ENCODE measurements at regions not wholly inside any gene's neighbourhood (a gene's known extent, or its start where the extent isn't known, plus 50 kb on each side); places are given as distances from the start of the nearest gene placed in this dataset.

DNA sequence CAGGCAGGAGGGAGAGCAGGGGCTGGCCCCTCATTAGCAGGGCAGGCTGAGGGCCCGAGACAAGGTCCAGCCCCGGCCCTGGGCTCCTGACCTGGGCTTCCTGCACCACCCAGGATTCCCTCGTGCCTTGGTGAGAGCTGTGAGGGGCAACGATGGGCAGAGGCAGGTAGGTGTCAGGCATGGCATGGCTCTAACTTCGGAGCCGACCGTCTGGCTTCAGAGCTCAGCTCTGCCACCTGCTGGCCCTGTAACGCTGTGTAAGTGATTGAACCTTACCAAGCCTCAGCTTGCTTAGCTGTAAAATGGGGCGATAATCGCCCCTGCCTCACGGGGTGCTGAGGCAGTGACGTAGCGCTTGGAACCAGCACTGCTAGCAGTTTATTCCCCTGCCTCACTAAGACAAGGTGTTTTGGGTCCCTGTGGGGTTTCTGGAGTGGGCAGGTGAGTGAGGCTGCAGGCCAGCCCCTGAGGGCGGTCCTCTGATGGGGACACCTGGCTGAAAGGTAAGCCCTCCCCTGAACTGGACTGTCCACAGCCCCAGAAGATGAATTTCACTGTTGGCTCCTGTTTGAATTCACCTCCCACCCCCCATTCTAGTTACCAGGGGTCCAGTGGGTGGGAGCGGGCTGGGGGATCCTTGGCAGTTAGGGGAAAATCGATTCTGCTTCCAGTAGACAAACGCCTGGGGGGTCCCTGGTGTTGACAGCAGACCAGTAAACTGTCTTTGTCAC lies 184.8 kb upstream of the GSE1 start:
- TF ChIP-seq, protein P1, sequence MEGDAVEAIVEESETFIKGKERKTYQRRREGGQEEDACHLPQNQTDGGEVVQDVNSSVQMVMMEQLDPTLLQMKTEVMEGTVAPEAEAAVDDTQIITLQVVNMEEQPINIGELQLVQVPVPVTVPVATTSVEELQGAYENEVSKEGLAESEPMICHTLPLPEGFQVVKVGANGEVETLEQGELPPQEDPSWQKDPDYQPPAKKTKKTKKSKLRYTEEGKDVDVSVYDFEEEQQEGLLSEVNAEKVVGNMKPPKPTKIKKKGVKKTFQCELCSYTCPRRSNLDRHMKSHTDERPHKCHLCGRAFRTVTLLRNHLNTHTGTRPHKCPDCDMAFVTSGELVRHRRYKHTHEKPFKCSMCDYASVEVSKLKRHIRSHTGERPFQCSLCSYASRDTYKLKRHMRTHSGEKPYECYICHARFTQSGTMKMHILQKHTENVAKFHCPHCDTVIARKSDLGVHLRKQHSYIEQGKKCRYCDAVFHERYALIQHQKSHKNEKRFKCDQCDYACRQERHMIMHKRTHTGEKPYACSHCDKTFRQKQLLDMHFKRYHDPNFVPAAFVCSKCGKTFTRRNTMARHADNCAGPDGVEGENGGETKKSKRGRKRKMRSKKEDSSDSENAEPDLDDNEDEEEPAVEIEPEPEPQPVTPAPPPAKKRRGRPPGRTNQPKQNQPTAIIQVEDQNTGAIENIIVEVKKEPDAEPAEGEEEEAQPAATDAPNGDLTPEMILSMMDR (optimal IDR thresholded peaks at IDR 0.05 in 1 of 3, IDR thresholded peaks at IDR 0.05 in 1 of 3, conservative IDR thresholded peaks at IDR 0.05 in 1 of 3; ENCODE audit: extremely low read depth in 1 of 3, insufficient read depth in 2 of 3, low read length in 3 of 3): peak; percentile 46 to 64 (median 50)
- TF ChIP-seq EZH2 (IDR thresholded peaks at IDR 0.05; ENCODE audit: low read length): no peak
- no peaks in the 10 kb centered on the region for H4K20me1 ChIP-seq (ENCODE audit: control insufficient read depth, extremely low read depth, insufficient read depth, low read length)
- H2AFZ ChIP-seq (ENCODE audit: control insufficient read depth, low read length): no peak overlapping the region
- H3K9me3 ChIP-seq (ENCODE audit: control insufficient read depth, low read depth, low read length): no peaks in the 10 kb centered on the region
- no peak overlapping the region for H3K4me3 ChIP-seq (ENCODE audit: control insufficient read depth in 2 of 3, extremely low read depth in 1 of 3, insufficient read depth in 2 of 3, low read depth in 1 of 3, low read length in 3 of 3)
- H3K27ac ChIP-seq (ENCODE audit: control insufficient read depth, insufficient read depth, low read length): no peak overlapping the region
- DNase-seq (ENCODE audit: low read depth, low spot score) (no peak), FAIRE-seq (no peak)
- dilution Hi-C loops (cut with MboI; ENCODE audit: extremely low pct_ligation_motif_present, low sequenced_read_pairs): no loop called here
- H3K36me3 ChIP-seq (ENCODE audit: control insufficient read depth in 2 of 2, extremely low read depth in 1 of 2, insufficient read depth in 2 of 2, low read length in 2 of 2): no peaks in the 10 kb centered on the region
- H3K9ac ChIP-seq (ENCODE audit: control insufficient read depth, extremely low read depth, insufficient read depth, low read length): no peak overlapping the region
- no peaks in the 10 kb centered on the region for H3K4me1 ChIP-seq (ENCODE audit: control insufficient read depth, extremely low read depth, insufficient read depth, low read length)
- H3K9me1 ChIP-seq (ENCODE audit: control insufficient read depth, extremely low read depth, insufficient read depth, low read length): no peaks in the 10 kb centered on the region
- no peaks in the 10 kb centered on the region for H3K79me2 ChIP-seq (ENCODE audit: control insufficient read depth, insufficient read depth, low read length)
- H3K4me2 ChIP-seq (ENCODE audit: control insufficient read depth, extremely low read depth, insufficient read depth, low read depth, low read length): no peak overlapping the region
- peaks cover 7% of the 10 kb centered on the region for H3K27me3 ChIP-seq (ENCODE audit: control insufficient read depth, extremely low read depth, insufficient read depth, low read length)

DNA sequence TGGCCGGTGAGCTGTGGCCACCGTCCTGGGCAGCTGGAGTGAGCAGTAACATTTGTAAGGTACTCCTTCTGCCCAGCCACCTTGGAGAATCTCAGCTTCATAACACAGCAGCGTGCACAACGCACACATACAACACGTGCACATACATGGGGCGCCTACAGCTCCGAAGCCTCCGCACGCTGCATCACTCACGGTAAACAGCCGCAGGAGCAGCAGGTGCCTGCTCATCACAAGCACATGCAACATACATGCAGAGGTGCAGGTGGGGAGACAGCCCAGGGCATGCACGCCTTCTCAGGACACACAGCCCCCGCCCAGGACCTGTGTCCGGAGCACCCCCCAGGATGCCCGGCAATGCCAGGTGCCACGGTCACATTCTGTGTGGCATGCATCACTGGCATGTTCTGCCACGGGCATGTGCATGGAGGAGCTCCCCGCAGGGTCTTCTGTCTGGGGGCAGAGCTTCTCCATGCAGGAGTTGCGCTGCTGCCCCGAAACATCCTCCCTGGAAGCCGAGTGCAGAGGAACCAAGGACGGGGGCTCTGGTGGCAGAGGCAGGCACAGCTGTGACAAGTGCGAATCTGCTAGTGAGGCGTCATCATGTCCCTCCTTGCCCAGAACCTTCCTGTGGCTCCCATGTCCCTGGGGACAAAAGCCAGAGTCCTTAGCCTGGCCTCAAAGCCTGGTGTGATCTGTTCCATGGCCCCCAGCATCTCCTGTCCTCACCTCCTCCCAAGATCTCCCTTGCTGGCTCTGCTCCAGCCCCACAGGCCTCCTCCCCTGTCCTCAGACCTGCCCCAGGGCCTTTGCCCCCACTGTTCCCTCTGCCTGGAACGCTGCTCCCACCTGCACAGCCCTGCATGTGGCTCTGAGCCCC lies 184.0 kb upstream of the GSE1 start:
- Histone ChIP-seq H3K27me3 (ENCODE audit: control insufficient read depth, extremely low read depth, insufficient read depth, low read length) (peaks cover 7% of the 10 kb centered on the region), H4K20me1 (ENCODE audit: control insufficient read depth, extremely low read depth, insufficient read depth, low read length) (no peaks in the 10 kb centered on the region)

More for the DNA sequence above, 184.0 kb upstream of the GSE1 start:
- dilution Hi-C loops (cut with MboI; ENCODE audit: extremely low pct_ligation_motif_present, low sequenced_read_pairs): no loop called here
- Histone ChIP-seq H3K9me3 (ENCODE audit: control insufficient read depth, low read depth, low read length) (no peaks in the 10 kb centered on the region), H3K4me1 (ENCODE audit: control insufficient read depth, extremely low read depth, insufficient read depth, low read length) (no peaks in the 10 kb centered on the region), H3K4me2 (ENCODE audit: control insufficient read depth, extremely low read depth, insufficient read depth, low read depth, low read length) (no peak overlapping the region), H3K27ac (ENCODE audit: control insufficient read depth, insufficient read depth, low read length) (no peak overlapping the region), H3K79me2 (ENCODE audit: control insufficient read depth, insufficient read depth, low read length) (no peaks in the 10 kb centered on the region), H3K9ac (ENCODE audit: control insufficient read depth, extremely low read depth, insufficient read depth, low read length) (no peak overlapping the region), H3K9me1 (ENCODE audit: control insufficient read depth, extremely low read depth, insufficient read depth, low read length) (no peaks in the 10 kb centered on the region), H3K4me3 (ENCODE audit: control insufficient read depth in 2 of 3, extremely low read depth in 1 of 3, insufficient read depth in 2 of 3, low read depth in 1 of 3, low read length in 3 of 3) (no peak overlapping the region), H3K36me3 (ENCODE audit: control insufficient read depth in 2 of 2, extremely low read depth in 1 of 2, insufficient read depth in 2 of 2, low read length in 2 of 2) (no peaks in the 10 kb centered on the region), H2AFZ (ENCODE audit: control insufficient read depth, low read length) (no peak overlapping the region)
- FAIRE-seq: no peak
- DNase-seq (ENCODE audit: low read depth, low spot score): no peak
- TF ChIP-seq EZH2 (IDR thresholded peaks at IDR 0.05; ENCODE audit: low read length): no peak
- TF ChIP-seq, protein P1 (optimal IDR thresholded peaks at IDR 0.05 in 1 of 3, IDR thresholded peaks at IDR 0.05 in 1 of 3, conservative IDR thresholded peaks at IDR 0.05 in 1 of 3; ENCODE audit: extremely low read depth in 1 of 3, insufficient read depth in 2 of 3, low read length in 3 of 3): no peak
